ENCODE measurements at regions not wholly inside any gene's neighbourhood (a gene's known extent, or its start where the extent isn't known, plus 50 kb on each side); places are given as distances from the start of the nearest gene placed in this dataset.

GRCh38 chr2:14684516-14684915 is 52.0 kb downstream of the LRATD1 start:
- no peak overlapping the region for H3K4me3 ChIP-seq (ENCODE audit: low read length)
- no peaks in the 10 kb centered on the region for H3K27me3 ChIP-seq (replicated peaks; ENCODE audit: control insufficient read depth, insufficient read depth, low read length)
- no peaks in the 10 kb centered on the region for H3K9me3 ChIP-seq (ENCODE audit: control insufficient read depth, low read length)
- H3K4me1 ChIP-seq (ENCODE audit: control insufficient read depth, insufficient read depth, low read length), result no peaks in the 10 kb centered on the region
- H3K36me3 ChIP-seq (ENCODE audit: control insufficient read depth, insufficient read depth, low read length, severe bottlenecking), result no peaks in the 10 kb centered on the region
- DNase-seq (ENCODE audit: low read depth), result no peak
- H3K9ac ChIP-seq (ENCODE audit: low read length), result no peak overlapping the region

- Histone ChIP-seq H3K27me3 (replicated peaks; ENCODE audit: control insufficient read depth, insufficient read depth, low read length) (no peaks in the 10 kb centered on the region), H3K4me3 (ENCODE audit: low read length) (no peak overlapping the region), H3K9me3 (ENCODE audit: control insufficient read depth, low read length) (peaks cover 2% of the 10 kb centered on the region), H3K9ac (ENCODE audit: low read length) (no peak overlapping the region), H3K36me3 (ENCODE audit: control insufficient read depth, insufficient read depth, low read length, severe bottlenecking) (no peaks in the 10 kb centered on the region), H3K4me1 (ENCODE audit: control insufficient read depth, insufficient read depth, low read length) (no peaks in the 10 kb centered on the region)
- DNase-seq (ENCODE audit: low read depth), result no peak
Measured at GRCh38 chr2:14690926-14691325, 58.4 kb downstream of the LRATD1 start.

GRCh38 chr2:14693874-14694273 is 61.4 kb downstream of the LRATD1 start:
- no peak overlapping the region for H3K4me3 ChIP-seq (ENCODE audit: low read length)
- H3K36me3 ChIP-seq (ENCODE audit: control insufficient read depth, insufficient read depth, low read length, severe bottlenecking), result no peaks in the 10 kb centered on the region
- no peak for DNase-seq (ENCODE audit: low read depth)
- H3K9me3 ChIP-seq (ENCODE audit: control insufficient read depth, low read length), result peaks cover 2% of the 10 kb centered on the region
- no peaks in the 10 kb centered on the region for H3K27me3 ChIP-seq (replicated peaks; ENCODE audit: control insufficient read depth, insufficient read depth, low read length)
- H3K4me1 ChIP-seq (ENCODE audit: control insufficient read depth, insufficient read depth, low read length), result no peaks in the 10 kb centered on the region
- no peak overlapping the region for H3K9ac ChIP-seq (ENCODE audit: low read length)

- Histone ChIP-seq H3K9me3 (ENCODE audit: control insufficient read depth, low read length) (no peaks in the 10 kb centered on the region), H3K27me3 (replicated peaks; ENCODE audit: control insufficient read depth, insufficient read depth, low read length) (no peaks in the 10 kb centered on the region), H3K4me3 (ENCODE audit: low read length) (no peak overlapping the region), H3K9ac (ENCODE audit: low read length) (no peak overlapping the region), H3K36me3 (ENCODE audit: control insufficient read depth, insufficient read depth, low read length, severe bottlenecking) (no peaks in the 10 kb centered on the region), H3K4me1 (ENCODE audit: control insufficient read depth, insufficient read depth, low read length) (no peaks in the 10 kb centered on the region)
- no peak for DNase-seq (ENCODE audit: low read depth)
Measured at GRCh38 chr2:14700753-14701152, 68.2 kb downstream of the LRATD1 start.

GRCh38 chr2:14702258-14702657 is 69.7 kb downstream of the LRATD1 start:
- DNase-seq (ENCODE audit: low read depth), result no peak
- no peaks in the 10 kb centered on the region for H3K36me3 ChIP-seq (ENCODE audit: control insufficient read depth, insufficient read depth, low read length, severe bottlenecking)
- no peak overlapping the region for H3K4me3 ChIP-seq (ENCODE audit: low read length)
- no peaks in the 10 kb centered on the region for H3K27me3 ChIP-seq (replicated peaks; ENCODE audit: control insufficient read depth, insufficient read depth, low read length)
- H3K4me1 ChIP-seq (ENCODE audit: control insufficient read depth, insufficient read depth, low read length), result no peaks in the 10 kb centered on the region
- no peak overlapping the region for H3K9ac ChIP-seq (ENCODE audit: low read length)
- no peaks in the 10 kb centered on the region for H3K9me3 ChIP-seq (ENCODE audit: control insufficient read depth, low read length)

DNA sequence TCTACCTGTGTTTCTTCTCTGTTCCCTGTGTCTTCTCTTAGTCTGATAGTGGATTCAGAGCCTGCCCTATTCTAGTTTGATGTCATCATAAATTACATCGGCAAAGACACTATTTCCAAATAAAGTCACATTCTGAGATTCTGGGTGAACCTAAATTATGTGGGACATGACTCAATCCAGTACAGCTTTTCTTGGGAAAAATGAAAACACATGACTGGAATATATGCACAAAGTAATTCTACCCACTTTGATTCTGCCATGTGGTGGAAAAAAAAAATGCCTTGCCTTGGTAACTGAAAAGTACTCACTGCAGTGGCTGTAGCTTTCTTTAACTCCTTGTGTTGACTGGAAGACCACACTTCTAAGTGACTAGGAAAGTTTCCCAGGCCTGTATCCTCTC is 73.7 kb downstream of the LRATD1 start:
- Histone ChIP-seq H3K4me3 (ENCODE audit: low read length) (no peak overlapping the region), H3K27me3 (replicated peaks; ENCODE audit: control insufficient read depth, insufficient read depth, low read length) (no peaks in the 10 kb centered on the region), H3K36me3 (ENCODE audit: control insufficient read depth, insufficient read depth, low read length, severe bottlenecking) (no peaks in the 10 kb centered on the region), H3K4me1 (ENCODE audit: control insufficient read depth, insufficient read depth, low read length) (no peaks in the 10 kb centered on the region), H3K9me3 (ENCODE audit: control insufficient read depth, low read length) (no peaks in the 10 kb centered on the region), H3K9ac (ENCODE audit: low read length) (no peak overlapping the region)
- no peak for DNase-seq (ENCODE audit: low read depth)

GRCh38 chr2:14712111-14712510 is 79.6 kb downstream of the LRATD1 start:
- Histone ChIP-seq H3K9ac (ENCODE audit: low read length) (no peak overlapping the region), H3K36me3 (ENCODE audit: control insufficient read depth, insufficient read depth, low read length, severe bottlenecking) (no peaks in the 10 kb centered on the region), H3K4me3 (ENCODE audit: low read length) (no peak overlapping the region), H3K9me3 (ENCODE audit: control insufficient read depth, low read length) (no peaks in the 10 kb centered on the region), H3K27me3 (replicated peaks; ENCODE audit: control insufficient read depth, insufficient read depth, low read length) (peaks cover 4% of the 10 kb centered on the region), H3K4me1 (ENCODE audit: control insufficient read depth, insufficient read depth, low read length) (peaks cover 6% of the 10 kb centered on the region)
- DNase-seq (ENCODE audit: low read depth), result no peak

DNA sequence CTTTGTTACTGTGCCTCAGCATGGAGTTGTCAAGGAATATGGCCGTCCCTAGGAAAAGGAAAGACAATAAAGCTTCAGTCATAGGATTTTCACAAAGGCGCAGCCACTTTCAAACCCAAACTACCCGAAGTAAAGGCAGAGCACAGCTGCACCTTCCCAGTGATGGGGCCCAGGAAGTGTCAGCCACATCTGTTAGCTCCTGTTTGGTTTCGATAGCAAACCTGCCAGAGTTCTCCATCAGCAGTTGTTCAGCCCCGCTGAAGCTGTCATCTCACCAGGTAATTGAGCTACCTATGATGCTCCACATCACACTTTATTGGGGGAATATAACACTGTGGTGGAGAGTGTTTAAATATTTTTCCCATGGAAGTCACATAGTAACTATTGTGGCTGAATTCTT is 80.7 kb downstream of the LRATD1 start:
- H3K4me1 ChIP-seq (ENCODE audit: control insufficient read depth, insufficient read depth, low read length), result peaks cover 6% of the 10 kb centered on the region
- H3K27me3 ChIP-seq (replicated peaks; ENCODE audit: control insufficient read depth, insufficient read depth, low read length), result peaks cover 4% of the 10 kb centered on the region
- no peak overlapping the region for H3K4me3 ChIP-seq (ENCODE audit: low read length)
- no peaks in the 10 kb centered on the region for H3K36me3 ChIP-seq (ENCODE audit: control insufficient read depth, insufficient read depth, low read length, severe bottlenecking)
- H3K9ac ChIP-seq (ENCODE audit: low read length), result no peak overlapping the region
- no peaks in the 10 kb centered on the region for H3K9me3 ChIP-seq (ENCODE audit: control insufficient read depth, low read length)
- DNase-seq (ENCODE audit: low read depth), result no peak

DNA sequence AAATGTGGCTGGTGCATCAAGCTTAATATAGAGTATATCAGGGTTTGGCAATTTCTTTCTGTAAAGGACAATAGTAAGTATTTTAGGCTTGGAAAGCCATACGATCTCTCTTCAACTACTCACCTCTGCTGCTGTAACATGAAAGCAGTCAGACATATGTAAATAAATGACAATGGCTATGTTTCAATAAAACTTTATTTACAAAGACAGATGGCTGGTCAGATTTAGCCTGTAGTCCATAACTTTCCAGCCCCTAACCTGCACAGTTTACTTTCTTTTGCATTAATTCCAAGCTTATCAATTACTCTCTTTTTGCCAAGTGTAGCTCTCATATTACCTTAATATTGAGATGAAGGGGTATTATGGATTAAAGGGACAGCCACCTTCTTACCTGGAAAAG is 83.1 kb downstream of the LRATD1 start:
- Histone ChIP-seq H3K9me3 (ENCODE audit: control insufficient read depth, low read length) (no peaks in the 10 kb centered on the region), H3K9ac (ENCODE audit: low read length) (no peak overlapping the region), H3K4me1 (ENCODE audit: control insufficient read depth, insufficient read depth, low read length) (peaks cover 6% of the 10 kb centered on the region), H3K36me3 (ENCODE audit: control insufficient read depth, insufficient read depth, low read length, severe bottlenecking) (no peaks in the 10 kb centered on the region), H3K27me3 (replicated peaks; ENCODE audit: control insufficient read depth, insufficient read depth, low read length) (peaks cover 4% of the 10 kb centered on the region), H3K4me3 (ENCODE audit: low read length) (no peak overlapping the region)
- DNase-seq (ENCODE audit: low read depth), result no peak

DNA sequence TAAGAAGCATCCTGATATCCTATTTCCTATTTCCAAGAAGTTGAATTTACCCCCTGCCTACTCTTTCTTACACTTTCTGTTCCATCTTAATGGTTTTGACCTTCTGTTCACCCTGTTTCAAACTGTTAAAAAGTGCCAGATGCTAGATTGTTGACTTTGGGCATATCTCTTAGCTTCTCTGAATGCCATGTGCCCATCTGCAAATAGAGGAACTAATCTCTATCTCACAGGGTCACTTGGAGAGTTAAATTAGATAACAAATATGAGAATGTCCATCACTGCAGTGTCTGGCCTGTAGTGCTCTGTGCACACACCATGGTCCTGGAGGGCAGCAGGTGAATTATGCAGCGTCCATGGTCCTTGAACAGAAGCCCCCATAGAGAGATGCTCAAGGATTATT is 83.8 kb downstream of the LRATD1 start:
- Histone ChIP-seq H3K4me3 (ENCODE audit: low read length) (no peak overlapping the region), H3K4me1 (ENCODE audit: control insufficient read depth, insufficient read depth, low read length) (peaks cover 6% of the 10 kb centered on the region), H3K9me3 (ENCODE audit: control insufficient read depth, low read length) (no peaks in the 10 kb centered on the region), H3K9ac (ENCODE audit: low read length) (no peak overlapping the region), H3K36me3 (ENCODE audit: control insufficient read depth, insufficient read depth, low read length, severe bottlenecking) (no peaks in the 10 kb centered on the region), H3K27me3 (replicated peaks; ENCODE audit: control insufficient read depth, insufficient read depth, low read length) (peaks cover 4% of the 10 kb centered on the region)
- no peak for DNase-seq (ENCODE audit: low read depth)

DNA sequence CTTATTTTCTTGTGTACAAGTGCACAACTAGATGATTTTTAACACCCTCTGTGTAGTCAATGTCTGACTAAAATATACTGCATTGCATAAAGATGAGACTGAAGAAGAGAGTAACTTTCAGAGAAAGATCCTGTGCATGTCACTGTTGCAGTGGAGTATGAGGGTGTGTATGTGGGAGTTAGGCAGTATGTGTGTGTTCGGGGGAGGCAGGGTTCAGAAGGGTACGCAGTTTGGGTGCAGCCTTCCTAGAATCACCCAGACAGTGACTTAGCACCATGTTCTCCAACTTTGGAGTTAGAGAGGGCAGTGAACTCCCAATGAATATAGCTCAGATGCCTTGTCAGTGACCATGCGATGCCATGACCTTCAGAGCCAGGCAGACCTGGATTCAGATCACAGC is 84.6 kb downstream of the LRATD1 start:
- DNase-seq (ENCODE audit: low read depth), result no peak
- no peaks in the 10 kb centered on the region for H3K9me3 ChIP-seq (ENCODE audit: control insufficient read depth, low read length)
- H3K9ac ChIP-seq (ENCODE audit: low read length), result no peak overlapping the region
- H3K27me3 ChIP-seq (replicated peaks; ENCODE audit: control insufficient read depth, insufficient read depth, low read length), result peaks cover 4% of the 10 kb centered on the region
- H3K4me1 ChIP-seq (ENCODE audit: control insufficient read depth, insufficient read depth, low read length), result no peaks in the 10 kb centered on the region
- H3K36me3 ChIP-seq (ENCODE audit: control insufficient read depth, insufficient read depth, low read length, severe bottlenecking), result no peaks in the 10 kb centered on the region
- no peak overlapping the region for H3K4me3 ChIP-seq (ENCODE audit: low read length)

DNA sequence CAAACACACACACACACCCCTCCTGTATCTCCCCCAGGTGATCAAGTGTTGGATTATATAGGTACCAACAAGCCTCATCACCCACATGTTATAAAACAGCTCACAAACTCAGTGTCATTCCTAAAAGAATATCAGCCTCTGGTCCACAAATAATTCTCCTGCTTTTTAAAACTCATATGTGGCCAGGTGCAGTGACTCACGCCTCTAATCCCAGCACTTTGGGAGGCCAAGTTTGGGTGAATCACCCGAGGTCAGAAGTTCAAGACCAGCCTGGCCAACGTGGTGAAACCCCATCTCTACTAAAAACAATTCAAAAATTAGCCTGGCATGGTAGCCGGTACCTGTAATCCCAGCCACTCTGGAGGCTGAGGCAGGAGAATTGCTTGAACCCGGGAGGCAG is 87.8 kb downstream of the LRATD1 start:
- H3K9me3 ChIP-seq (ENCODE audit: control insufficient read depth, low read length), result no peaks in the 10 kb centered on the region
- H3K36me3 ChIP-seq (ENCODE audit: control insufficient read depth, insufficient read depth, low read length, severe bottlenecking), result no peaks in the 10 kb centered on the region
- H3K9ac ChIP-seq (ENCODE audit: low read length), result no peak overlapping the region
- no peaks in the 10 kb centered on the region for H3K4me1 ChIP-seq (ENCODE audit: control insufficient read depth, insufficient read depth, low read length)
- peaks cover 4% of the 10 kb centered on the region for H3K27me3 ChIP-seq (replicated peaks; ENCODE audit: control insufficient read depth, insufficient read depth, low read length)
- no peak overlapping the region for H3K4me3 ChIP-seq (ENCODE audit: low read length)
- no peak for DNase-seq (ENCODE audit: low read depth)

Data from adipocyte (in vitro differentiated cells).